RWPE2 (cell line): ENCODE measurements at regions not wholly inside any gene's neighbourhood (a gene's known extent, or its start where the extent isn't known, plus 50 kb on each side); places are given as distances from the start of the nearest gene placed in this dataset.

Experiments
- ATAC-seq: fragments of 200-7000 bp; cut with Tn5 transposase; 3 replicates; pipeline ENCODE4 v1.9.1; 2021; ENCODE audit warnings: low read depth
- DNase-seq: peaks from one replicate; pipeline ENCODE4 v3.0.0-alpha.2; 2020; ENCODE audit warnings: low spot score
- H3K27ac ChIP-seq: fragments of 450-650 bp; 2 replicates; pipeline ENCODE4 v1.5.1; 2017; ENCODE audit warnings: mild to moderate bottlenecking; ENCODE audit not compliant: poor library complexity, severe bottlenecking
- H3K27me3 ChIP-seq: fragments of 250-450 bp; sonication (Bioruptor Pico); 2 replicates; pipeline ENCODE4 v1.5.1; 2021; ENCODE audit warnings: mild to moderate bottlenecking, moderate library complexity; ENCODE audit not compliant: insufficient read depth, poor library complexity, severe bottlenecking
- H3K36me3 ChIP-seq: fragments of 250-450 bp; sonication (Bioruptor Pico); 2 replicates; pipeline ENCODE4 v1.5.1; 2020; ENCODE audit warnings: low read depth, mild to moderate bottlenecking, moderate library complexity
- H3K4me1 ChIP-seq: fragments of 250-450 bp; sonication (Bioruptor Pico); 2 replicates; pipeline ENCODE4 v1.5.1; 2021; ENCODE audit warnings: mild to moderate bottlenecking, moderate library complexity; ENCODE audit not compliant: insufficient read depth, poor library complexity, severe bottlenecking
- H3K4me3 ChIP-seq: fragments of 250-450 bp; sonication (Bioruptor Pico); 2 replicates; pipeline ENCODE4 v1.5.1; 2021; ENCODE audit warnings: mild to moderate bottlenecking, moderate library complexity; ENCODE audit not compliant: severe bottlenecking
- H3K9me3 ChIP-seq: fragments of 250-450 bp; sonication (Bioruptor Pico); 2 replicates; pipeline ENCODE4 v1.5.1; 2021; ENCODE audit warnings: mild to moderate bottlenecking, moderate library complexity; ENCODE audit not compliant: severe bottlenecking
- CTCF ChIP-seq: fragments of 450-650 bp; IDR thresholded peaks from one replicate; pipeline ENCODE4 v1.5.1; 2017; ENCODE audit warnings: mild to moderate bottlenecking, moderate library complexity; ENCODE audit not compliant: poor library complexity, severe bottlenecking

- Histone ChIP-seq H3K9me3 (no peaks in the 10 kb centered on the region), H3K27ac (no peak overlapping the region), H3K36me3 (no peaks in the 10 kb centered on the region), H3K4me3 (no peak overlapping the region), H3K4me1 (no peaks in the 10 kb centered on the region), H3K27me3 (no peaks in the 10 kb centered on the region)
- ATAC-seq (0 out of 3 replicates have a peak, but pooled peaks have one; percentile 12), DNase-seq (no peak)
- no peak for TF ChIP-seq CTCF
These were observed 51.0 kb upstream of the BOD1L2 start for GRCh38 chr18:57095884-57096283.
